HEK293T (cell line): ENCODE measurements at regions not wholly inside any gene's neighbourhood (a gene's known extent, or its start where the extent isn't known, plus 50 kb on each side); places are given as distances from the start of the nearest gene placed in this dataset.

ENCODE experiments used
- FOXK2 ChIP-seq: fragments of 450-650 bp; IDR thresholded peaks from 2 replicates; pipeline ENCODE4 v1.6.1; 2016; ENCODE audit warnings: mild to moderate bottlenecking
- LEF1 ChIP-seq: fragments of 450-650 bp; IDR thresholded peaks from 2 replicates; pipeline ENCODE4 v1.6.1; 2017; ENCODE audit warnings: mild to moderate bottlenecking, borderline replicate concordance

DNA sequence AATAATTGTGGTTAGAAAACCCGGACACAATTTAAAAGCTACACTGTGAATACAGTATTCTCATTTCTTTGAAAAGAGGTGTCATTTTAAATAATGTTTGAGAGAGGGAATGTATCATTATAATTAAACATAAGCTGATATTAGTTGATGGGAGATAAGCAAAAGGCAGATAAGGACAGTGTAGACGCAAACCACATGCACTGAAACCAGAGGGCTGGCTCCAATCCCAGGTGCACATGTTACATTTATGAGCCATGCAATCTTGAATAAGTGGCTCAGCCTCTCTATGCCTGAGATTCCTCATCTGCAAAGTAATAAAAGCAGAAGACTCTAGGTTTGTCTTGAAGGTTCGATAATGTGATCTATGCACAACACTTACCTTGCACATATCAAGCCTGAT is 238.7 kb downstream of the EFNB2 start:
- TF ChIP-seq LEF1 = no peak
- TF ChIP-seq FOXK2 = no peak
